Stimulated activated CD8-positive, alpha-beta memory T cell treated with anti-CD3 and anti-CD28 coated beads, Interleukin-12 subunit alpha, Interleukin-12 subunit beta, amount 100 ng/mL, for 1 hour (primary cell): ENCODE measurements at regions not wholly inside any gene's neighbourhood (a gene's known extent, or its start where the extent isn't known, plus 50 kb on each side); places are given as distances from the start of the nearest gene placed in this dataset.
"Not testable (repeated sequence)": the region's sequence is repeated elsewhere in the genome, so short reads cannot be mapped to it uniquely, and the experiment has no call there.

ENCODE experiments used
- DNase-seq: peaks from one replicate; pipeline ENCODE4 v3.0.0-alpha.2; 2020; ENCODE audit warnings: low read depth

- DNase-seq: not testable (repeated sequence)
Measured at GRCh38 chr22:22822553-22822952, 65.1 kb upstream of the IGLL5 start.

GRCh38 chr22:22823131-22823810 lies 64.3 kb upstream of the IGLL5 start:
- no peak for DNase-seq

GRCh38 chr22:22824340-22825212 lies 63.0 kb upstream of the IGLL5 start:
- no peak for DNase-seq

GRCh38 chr22:22825213-22825593 lies 62.4 kb upstream of the IGLL5 start:
- no peak for DNase-seq

- DNase-seq: no peak
Measured at GRCh38 chr22:22827187-22827939, 60.3 kb upstream of the IGLL5 start.

- no peak for DNase-seq
Measured at GRCh38 chr22:22830193-22830592, 57.4 kb upstream of the IGLL5 start.

GRCh38 chr22:22830957-22831688 lies 56.5 kb upstream of the IGLL5 start:
- DNase-seq: no peak

- DNase-seq: no peak
Measured at GRCh38 chr22:22833059-22833458, 54.6 kb upstream of the IGLL5 start.

- no peak for DNase-seq
Measured at GRCh38 chr22:22833488-22833887, 54.1 kb upstream of the IGLL5 start.

- DNase-seq: no peak
Measured at GRCh38 chr22:22834204-22834603, 53.4 kb upstream of the IGLL5 start.

GRCh38 chr22:22834783-22835182 lies 52.8 kb upstream of the IGLL5 start:
- DNase-seq: no peak

- DNase-seq: no peak
Measured at GRCh38 chr22:22835242-22835641, 52.4 kb upstream of the IGLL5 start.

GRCh38 chr22:22835771-22836291 lies 51.8 kb upstream of the IGLL5 start:
- no peak for DNase-seq

- DNase-seq: no peak
Measured at GRCh38 chr22:22836635-22837034, 51.0 kb upstream of the IGLL5 start.
